NCI-H2107 treated with DMSO at 0.1 percent for 48 hours (cell line): ENCODE measurements at regions not wholly inside any gene's neighbourhood (a gene's known extent, or its start where the extent isn't known, plus 50 kb on each side); places are given as distances from the start of the nearest gene placed in this dataset.

Experiments used
- DNase-seq: peaks from one replicate; lab custom pipeline; 2025; ENCODE audit not compliant: unreplicated experiment; lab: John Stamatoyannopoulos, UW

GRCh38 chr15:91471468-91471867 is 371.4 kb downstream of the SV2B start:
- DNase-seq, result no peak

- DNase-seq, result no peak
Measured at GRCh38 chr15:91472316-91472756, 372.3 kb downstream of the SV2B start.

GRCh38 chr15:91473894-91474545 is 374.0 kb downstream of the SV2B start:
- no peak for DNase-seq

- no peak for DNase-seq
Measured at GRCh38 chr15:91476861-91477260, 376.6 kb upstream of the SLCO3A1 start.

- DNase-seq, result no peak
Measured at GRCh38 chr15:91478717-91479191, 374.8 kb upstream of the SLCO3A1 start.

- DNase-seq, result no peak
Measured at GRCh38 chr15:91480426-91480825, 373.1 kb upstream of the SLCO3A1 start.

- DNase-seq, result no peak
Measured at GRCh38 chr15:91482799-91483198, 370.7 kb upstream of the SLCO3A1 start.

- DNase-seq, result no peak
Measured at GRCh38 chr15:91484141-91484540, 369.4 kb upstream of the SLCO3A1 start.

- DNase-seq, result no peak
Measured at GRCh38 chr15:91488452-91488851, 365.1 kb upstream of the SLCO3A1 start.

- DNase-seq, result no peak
Measured at GRCh38 chr15:91490211-91490610, 363.3 kb upstream of the SLCO3A1 start.

- no peak for DNase-seq
Measured at GRCh38 chr15:91491101-91491950, 362.2 kb upstream of the SLCO3A1 start.

- DNase-seq, result no peak
Measured at GRCh38 chr15:91496754-91497691, 356.5 kb upstream of the SLCO3A1 start.

GRCh38 chr15:91498046-91498748 is 355.3 kb upstream of the SLCO3A1 start:
- no peak for DNase-seq

- DNase-seq, result no peak
Measured at GRCh38 chr15:91498749-91499062, 354.8 kb upstream of the SLCO3A1 start.

- no peak for DNase-seq
Measured at GRCh38 chr15:91499774-91500383, 353.6 kb upstream of the SLCO3A1 start.

- no peak for DNase-seq
Measured at GRCh38 chr15:91508633-91509032, 344.9 kb upstream of the SLCO3A1 start.

GRCh38 chr15:91514147-91514546 is 339.4 kb upstream of the SLCO3A1 start:
- no peak for DNase-seq

- DNase-seq, result no peak
Measured at GRCh38 chr15:91515188-91515754, 338.2 kb upstream of the SLCO3A1 start.

- DNase-seq, result peak; percentile 44
Measured at GRCh38 chr15:91516866-91517265, 336.6 kb upstream of the SLCO3A1 start.
